ENCODE measurements at regions not wholly inside any gene's neighbourhood (a gene's known extent, or its start where the extent isn't known, plus 50 kb on each side); places are given as distances from the start of the nearest gene placed in this dataset.

GRCh38 chr2:130261970-130262760, 63.9 kb upstream of the TUBA3E start:
- H3K4me2 ChIP-seq (ENCODE audit: low read length), result no peak overlapping the region
- H3K36me3 ChIP-seq (ENCODE audit: control insufficient read depth, insufficient read depth, low read length), result no peaks in the 10 kb centered on the region
- no peaks in the 10 kb centered on the region for H3K79me2 ChIP-seq
- no peaks in the 10 kb centered on the region for H3K4me1 ChIP-seq
- H3K27me3 ChIP-seq (ENCODE audit: control insufficient read depth, insufficient read depth, low read length), result no peaks in the 10 kb centered on the region
- H3K9ac ChIP-seq, result no peak overlapping the region
- TF ChIP-seq CTCF (IDR thresholded peaks at IDR 0.05), result no peak
- no peak overlapping the region for H3K27ac ChIP-seq
- H2AFZ ChIP-seq, result no peak overlapping the region
- H3K4me3 ChIP-seq (ENCODE audit: low read depth, low read length), result no peak overlapping the region
- H3K9me3 ChIP-seq (ENCODE audit: control insufficient read depth, low read length), result no peaks in the 10 kb centered on the region

GRCh38 chr2:130261099-130261498, 62.9 kb upstream of the TUBA3E start:
- Histone ChIP-seq H3K9ac (no peak overlapping the region), H3K4me3 (ENCODE audit: low read depth, low read length) (no peak overlapping the region), H3K36me3 (ENCODE audit: control insufficient read depth, insufficient read depth, low read length) (no peaks in the 10 kb centered on the region), H3K79me2 (no peaks in the 10 kb centered on the region), H3K9me3 (ENCODE audit: control insufficient read depth, low read length) (no peaks in the 10 kb centered on the region), H3K27me3 (ENCODE audit: control insufficient read depth, insufficient read depth, low read length) (no peaks in the 10 kb centered on the region), H3K27ac (no peak overlapping the region), H2AFZ (no peak overlapping the region), H3K4me2 (ENCODE audit: low read length) (no peak overlapping the region), H3K4me1 (no peaks in the 10 kb centered on the region)
- TF ChIP-seq CTCF (IDR thresholded peaks at IDR 0.05), result no peak

GRCh38 chr2:130259594-130259993, 61.4 kb upstream of the TUBA3E start:
- Histone ChIP-seq H3K4me1 (no peaks in the 10 kb centered on the region), H3K4me2 (ENCODE audit: low read length) (no peak overlapping the region), H3K9me3 (ENCODE audit: control insufficient read depth, low read length) (no peaks in the 10 kb centered on the region), H3K9ac (no peak overlapping the region), H3K79me2 (no peaks in the 10 kb centered on the region), H3K4me3 (ENCODE audit: low read depth, low read length) (no peak overlapping the region), H2AFZ (no peak overlapping the region), H3K27ac (no peak overlapping the region), H3K27me3 (ENCODE audit: control insufficient read depth, insufficient read depth, low read length) (no peaks in the 10 kb centered on the region), H3K36me3 (ENCODE audit: control insufficient read depth, insufficient read depth, low read length) (no peaks in the 10 kb centered on the region)
- no peak for TF ChIP-seq CTCF (IDR thresholded peaks at IDR 0.05)

- Histone ChIP-seq H3K27ac (no peak overlapping the region), H3K27me3 (ENCODE audit: control insufficient read depth, insufficient read depth, low read length) (no peaks in the 10 kb centered on the region), H3K4me2 (ENCODE audit: low read length) (no peak overlapping the region)
These were observed 60.1 kb upstream of the TUBA3E start for GRCh38 chr2:130258356-130258755.

More at GRCh38 chr2:130258356-130258755, 60.1 kb upstream of the TUBA3E start:
- Histone ChIP-seq H3K4me1 (no peaks in the 10 kb centered on the region), H3K9me3 (ENCODE audit: control insufficient read depth, low read length) (no peaks in the 10 kb centered on the region), H3K79me2 (no peaks in the 10 kb centered on the region), H2AFZ (no peak overlapping the region), H3K4me3 (ENCODE audit: low read depth, low read length) (no peak overlapping the region), H3K36me3 (ENCODE audit: control insufficient read depth, insufficient read depth, low read length) (no peaks in the 10 kb centered on the region), H3K9ac (no peak overlapping the region)
- no peak for TF ChIP-seq CTCF (IDR thresholded peaks at IDR 0.05)

Data from parathyroid adenoma (tissue), 2 donors.